Endothelial cell of umbilical vein (primary cell): ENCODE measurements at regions not wholly inside any gene's neighbourhood (a gene's known extent, or its start where the extent isn't known, plus 50 kb on each side); places are given as distances from the start of the nearest gene placed in this dataset.
A peak's percentile ranks its signal among the peaks of the same experiment; 100 is the strongest.

Source experiments
- BruUV-seq: library from RNA; stranded (reverse); fragments of 400-500 nt; replicated peaks from 2 replicates; lab custom pipeline; 2021; lab: Mats Ljungman, UMichigan
- CTCF ChIA-PET: fragments of 300-600, 350-600 bp; sonication (Branson Sonifier 250); formaldehyde crosslinking; loops from one replicate; lab custom pipeline; 2021; ENCODE audit warnings: antibody characterized with exemption, inconsistent platforms; lab: Charles Lee
- POLR2A ChIA-PET: fragments of 300-600, 350-600 bp; sonication (Branson Sonifier 250); formaldehyde crosslinking; loops from one replicate; lab custom pipeline; 2021; ENCODE audit warnings: antibody characterized with exemption, inconsistent platforms; lab: Charles Lee
- DNase-seq: peaks from one replicate; pipeline ENCODE4 v3.0.0-alpha.2; 2011; ENCODE audit warnings: low read depth, low spot score
- FAIRE-seq: peaks from 2 replicates; lab custom pipeline; 2011; peaks lifted over from hg19 to GRCh38; lab: Jason Lieb, UNC
- H2AFZ ChIP-seq: 2 replicates; pipeline ENCODE4 v1.6.0; 2012; ENCODE audit warnings: low read depth, low read length, control low read depth, inconsistent platforms
- H3K27ac ChIP-seq: 2 replicates; pipeline ENCODE4 v1.5.1; 2011; ENCODE audit warnings: low read depth, mild to moderate bottlenecking, control low read depth, low read length, moderate library complexity; ENCODE audit not compliant: insufficient read depth
- H3K27me3 ChIP-seq, 2 experiments: 2 replicates each; pipeline versions ENCODE4 v1.6.0 to v1.6.1; 2011; ENCODE audit warnings: low read length in 2 of 2, mixed read lengths in 1 of 2; ENCODE audit not compliant: control insufficient read depth in 2 of 2, insufficient read depth in 2 of 2
- H3K36me3 ChIP-seq, 2 experiments: 2 replicates in 1 of 2; 3 replicates in 1 of 2; pipeline ENCODE4 v1.5.1; 2011; ENCODE audit warnings: low read length in 2 of 2, mild to moderate bottlenecking in 1 of 2, moderate library complexity in 1 of 2; ENCODE audit not compliant: control insufficient read depth in 2 of 2, insufficient read depth in 2 of 2; ENCODE audit errors: extremely low read depth in 1 of 2
- H3K4me1 ChIP-seq: 3 replicates; pipeline ENCODE4 v1.5.1; 2011; ENCODE audit warnings: mild to moderate bottlenecking, low read length; ENCODE audit not compliant: control insufficient read depth, insufficient read depth; ENCODE audit errors: extremely low read depth
- H3K4me2 ChIP-seq: 2 replicates; pipeline ENCODE4 v1.6.1; 2011; ENCODE audit warnings: low read length, control low read depth, mixed read lengths; ENCODE audit not compliant: insufficient read depth
- H3K4me3 ChIP-seq, 3 experiments: fragments of 200-600 bp in 1 of 3; sonication (generic), shearing (Covaris generic) in 1 of 3; replicated peaks in 1 of 3; 2 replicates each; pipeline ENCODE4 v1.5.1; 2011 to 2016; ENCODE audit warnings: control low read depth in 3 of 3, low read length in 3 of 3, mild to moderate bottlenecking in 2 of 3, inconsistent platforms in 1 of 3, low read depth in 1 of 3, moderate library complexity in 1 of 3; ENCODE audit not compliant: insufficient read depth in 1 of 3
- H3K79me2 ChIP-seq: 2 replicates; pipeline ENCODE4 v1.6.0; 2012; ENCODE audit warnings: low read length, inconsistent platforms; ENCODE audit not compliant: control insufficient read depth, insufficient read depth
- H3K9ac ChIP-seq: replicated peaks from 2 replicates; pipeline ENCODE3; 2011; ENCODE audit warnings: low read length, control low read depth; ENCODE audit not compliant: insufficient read depth; ENCODE audit errors: extremely low read depth
- H3K9me1 ChIP-seq: replicated peaks from 3 replicates; pipeline ENCODE4 v1.6.0; 2011; ENCODE audit warnings: mild to moderate bottlenecking, low read length; ENCODE audit not compliant: control insufficient read depth, insufficient read depth; ENCODE audit errors: extremely low read depth
- H3K9me3 ChIP-seq: replicated peaks from 2 replicates; pipeline ENCODE4 v1.5.1; 2012; ENCODE audit warnings: low read length, inconsistent platforms; ENCODE audit not compliant: control insufficient read depth, insufficient read depth
- H4K20me1 ChIP-seq: replicated peaks from 2 replicates; pipeline ENCODE3; 2011; ENCODE audit warnings: mild to moderate bottlenecking, low read length; ENCODE audit not compliant: control insufficient read depth, insufficient read depth; ENCODE audit errors: extremely low read depth
- EZH2 ChIP-seq: IDR thresholded peaks from 2 replicates; pipeline ENCODE4 v1.6.1; 2012; ENCODE audit warnings: borderline replicate concordance, low read depth, mild to moderate bottlenecking, moderate library complexity, low read length, inconsistent platforms; ENCODE audit not compliant: severe bottlenecking
- FOS ChIP-seq: IDR thresholded peaks from 2 replicates; pipeline ENCODE4 v1.6.1; 2011; ENCODE audit warnings: mild to moderate bottlenecking, low read length, moderate library complexity, borderline replicate concordance; ENCODE audit not compliant: insufficient read depth
- GATA2 ChIP-seq: IDR thresholded peaks from 2 replicates; pipeline ENCODE4 v1.7.0; 2011; ENCODE audit warnings: low read depth, mild to moderate bottlenecking, moderate library complexity, mixed read lengths, low read length; ENCODE audit not compliant: insufficient read length, insufficient read depth
- JUN ChIP-seq: IDR thresholded peaks from 2 replicates; pipeline ENCODE4 v1.6.1; 2011; ENCODE audit warnings: borderline replicate concordance, low read depth; ENCODE audit not compliant: insufficient read length, insufficient read depth
- MYC ChIP-seq: IDR thresholded peaks from one replicate; pipeline ENCODE4 v1.6.1; 2011; ENCODE audit warnings: mild to moderate bottlenecking, low read depth, low read length
- POLR2A ChIP-seq: IDR thresholded peaks from 2 replicates; pipeline ENCODE4 v1.6.1; 2012; ENCODE audit warnings: low read depth, mild to moderate bottlenecking, control low read depth, low read length
- POLR2AphosphoS5 ChIP-seq: IDR thresholded peaks from 2 replicates; pipeline ENCODE4 v1.6.1; 2012; ENCODE audit warnings: low read depth, mild to moderate bottlenecking, control low read depth, low read length, moderate library complexity; ENCODE audit not compliant: insufficient read depth
- dilution Hi-C: fragments of 300-500 bp; cut with MboI; formaldehyde crosslinking; loops from one replicate; pipeline ENCODE4 v1.15.0; 2019; ENCODE audit warnings: low sequenced_read_pairs; ENCODE audit not compliant: extremely low pct_ligation_motif_present
- intact Hi-C: fragments of 100-400 bp; cut with micrococcal nuclease; formaldehyde crosslinking; loops from one replicate; pipeline ENCODE4 v1.10.0; 2022
- TF ChIP-seq, protein P1 (sequence below), 2 donors: IDR thresholded peaks; 1 replicate in 1 of 2; 2 replicates in 1 of 2; pipeline ENCODE4 v1.5.1; 2011; ENCODE audit warnings: low read length in 2 of 2, mild to moderate bottlenecking in 2 of 2, moderate library complexity in 2 of 2, control low read depth in 1 of 2, inconsistent platforms in 1 of 2, low read depth in 1 of 2; ENCODE audit not compliant: insufficient read depth in 1 of 2; ENCODE audit errors: extremely low read depth in 1 of 2
- TF ChIP-seq, protein P2 (sequence below): IDR thresholded peaks from 2 replicates; pipeline ENCODE4 v1.6.1; 2011; ENCODE audit not compliant: insufficient read depth, insufficient read length

DNA sequence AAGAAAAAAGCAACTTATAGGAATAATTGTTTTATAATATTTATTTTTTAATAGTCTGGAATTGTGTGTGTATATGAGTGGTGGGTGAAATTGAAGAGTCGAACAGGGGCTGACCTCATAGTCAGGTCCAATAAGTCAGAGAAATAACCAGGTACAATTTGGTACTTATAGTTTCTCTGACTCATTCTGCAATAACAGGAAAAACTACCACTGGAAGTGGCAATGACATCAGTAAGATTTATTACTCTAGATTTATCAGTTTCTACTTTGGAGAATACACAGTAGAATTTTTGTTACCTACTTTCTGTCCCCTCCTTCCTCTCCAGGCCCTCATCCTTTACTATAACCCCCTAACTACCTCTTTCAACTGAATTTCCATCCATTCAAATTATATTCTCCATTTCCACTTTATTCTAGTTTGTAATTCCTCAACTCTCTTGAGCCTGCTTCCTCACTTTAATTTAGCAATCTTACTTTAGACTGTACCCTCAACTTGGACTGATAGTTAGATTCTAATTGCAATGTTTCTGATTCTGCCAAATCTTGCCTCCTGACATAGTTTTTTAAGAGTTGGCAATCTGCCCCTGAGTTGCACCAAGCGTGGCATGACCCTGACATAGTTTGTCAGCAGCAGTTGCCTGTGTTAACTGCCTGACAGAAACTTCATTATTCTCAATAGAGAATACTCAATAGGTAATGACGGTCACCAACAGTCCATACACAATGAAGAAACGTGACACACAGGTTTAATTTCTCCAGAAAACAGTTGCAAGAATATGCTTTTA is 475.3 kb upstream of the RIOK2 start:
- intact Hi-C loops, result loop anchor here (1.0 to 5.0 kb wide), 2 partner anchors 180 to 1114 kb away; partner anchors contain the start of gene RGMB
- no peak for FAIRE-seq
- TF ChIP-seq MYC (no peak), GATA2 (peak; percentile 28), POLR2A (no peak), FOS (peak; percentile 76), JUN (peak; percentile 50), EZH2 (no peak), POLR2AphosphoS5 (no peak)
- TF ChIP-seq, protein P1, sequence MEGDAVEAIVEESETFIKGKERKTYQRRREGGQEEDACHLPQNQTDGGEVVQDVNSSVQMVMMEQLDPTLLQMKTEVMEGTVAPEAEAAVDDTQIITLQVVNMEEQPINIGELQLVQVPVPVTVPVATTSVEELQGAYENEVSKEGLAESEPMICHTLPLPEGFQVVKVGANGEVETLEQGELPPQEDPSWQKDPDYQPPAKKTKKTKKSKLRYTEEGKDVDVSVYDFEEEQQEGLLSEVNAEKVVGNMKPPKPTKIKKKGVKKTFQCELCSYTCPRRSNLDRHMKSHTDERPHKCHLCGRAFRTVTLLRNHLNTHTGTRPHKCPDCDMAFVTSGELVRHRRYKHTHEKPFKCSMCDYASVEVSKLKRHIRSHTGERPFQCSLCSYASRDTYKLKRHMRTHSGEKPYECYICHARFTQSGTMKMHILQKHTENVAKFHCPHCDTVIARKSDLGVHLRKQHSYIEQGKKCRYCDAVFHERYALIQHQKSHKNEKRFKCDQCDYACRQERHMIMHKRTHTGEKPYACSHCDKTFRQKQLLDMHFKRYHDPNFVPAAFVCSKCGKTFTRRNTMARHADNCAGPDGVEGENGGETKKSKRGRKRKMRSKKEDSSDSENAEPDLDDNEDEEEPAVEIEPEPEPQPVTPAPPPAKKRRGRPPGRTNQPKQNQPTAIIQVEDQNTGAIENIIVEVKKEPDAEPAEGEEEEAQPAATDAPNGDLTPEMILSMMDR (IDR thresholded peaks at IDR 0.05; ENCODE audit: extremely low read depth in 1 of 2, insufficient read depth in 1 of 2, low read depth in 1 of 2, low read length in 2 of 2), result no peak
- TF ChIP-seq, protein P2, sequence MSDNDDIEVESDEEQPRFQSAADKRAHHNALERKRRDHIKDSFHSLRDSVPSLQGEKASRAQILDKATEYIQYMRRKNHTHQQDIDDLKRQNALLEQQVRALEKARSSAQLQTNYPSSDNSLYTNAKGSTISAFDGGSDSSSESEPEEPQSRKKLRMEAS, result no peak
- POLR2A ChIA-PET, result no interaction called here
- no TSS peak for BruUV-seq
- Histone ChIP-seq H3K79me2 (no peaks in the 10 kb centered on the region), H3K4me2 (peak overlapping the region; percentile 39), H3K27ac (no peak overlapping the region), H3K4me1 (peaks cover 19% of the 10 kb centered on the region), H3K9ac (no peak overlapping the region), H3K9me3 (no peaks in the 10 kb centered on the region), H3K9me1 (no peaks in the 10 kb centered on the region), H2AFZ (no peak overlapping the region), H3K27me3 (no peaks in the 10 kb centered on the region), H4K20me1 (no peaks in the 10 kb centered on the region), H3K36me3 (no peaks in the 10 kb centered on the region), H3K4me3 (no peak overlapping the region)
- DNase-seq, result peak; percentile 56
- CTCF ChIA-PET, result interaction anchor here (1.3 kb wide), 1 partner anchor 8 kb away, joined by 3 read pairs; no protein-coding TSS in a partner anchor
- dilution Hi-C loops, result no loop called here
